GM18505 (cell line): ENCODE measurements at regions not wholly inside any gene's neighbourhood (a gene's known extent, or its start where the extent isn't known, plus 50 kb on each side); places are given as distances from the start of the nearest gene placed in this dataset.
"Not testable (repeated sequence)": the region's sequence is repeated elsewhere in the genome, so short reads cannot be mapped to it uniquely, and the experiment has no call there.

Experiments
- ATAC-seq: cut with Tn5 transposase; IDR thresholded peaks from one replicate; pipeline ENCODE4 v1.9.1; 2021; ENCODE audit not compliant: unreplicated experiment
- POLR2A ChIP-seq: IDR thresholded peaks from 4 replicates; pipeline ENCODE4 v1.6.1; 2011; ENCODE audit warnings: borderline replicate concordance; ENCODE audit not compliant: insufficient read depth, insufficient read length; ENCODE audit errors: extremely low read depth

DNA sequence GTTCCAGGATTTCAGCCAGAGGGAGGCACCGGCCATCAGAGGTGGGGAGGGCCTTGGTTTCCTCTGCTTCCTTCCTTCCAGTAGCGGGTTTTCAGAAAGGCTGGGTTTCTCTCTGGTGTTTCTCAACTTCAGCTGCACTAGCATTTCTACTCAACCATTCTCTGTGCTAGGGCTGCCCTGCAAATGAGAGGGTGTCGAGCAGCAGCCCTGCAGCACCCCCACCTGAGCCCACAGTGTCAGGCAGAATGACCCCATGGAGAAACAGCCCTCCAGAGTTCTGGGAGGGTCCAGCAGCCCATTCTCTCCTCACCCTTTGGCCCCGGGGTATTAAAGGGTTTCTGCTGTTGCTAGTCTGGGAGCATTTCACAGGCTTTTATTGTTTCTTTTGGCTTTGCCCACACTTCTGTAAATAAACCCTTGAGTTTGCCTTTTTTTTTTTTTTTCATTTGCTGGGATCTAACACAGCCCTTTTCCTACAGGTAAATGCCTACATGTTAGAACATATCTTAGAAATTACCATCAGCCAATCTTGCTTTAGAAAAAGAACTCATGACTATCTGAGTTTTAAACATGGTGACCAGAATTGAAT, 151.5 kb upstream of the VIPR2 start:
- no peak for TF ChIP-seq POLR2A
- no peak for ATAC-seq

- not testable (repeated sequence) for ATAC-seq
Observed at GRCh38 chr7:159286487-159286886, 141.8 kb upstream of the VIPR2 start.

DNA sequence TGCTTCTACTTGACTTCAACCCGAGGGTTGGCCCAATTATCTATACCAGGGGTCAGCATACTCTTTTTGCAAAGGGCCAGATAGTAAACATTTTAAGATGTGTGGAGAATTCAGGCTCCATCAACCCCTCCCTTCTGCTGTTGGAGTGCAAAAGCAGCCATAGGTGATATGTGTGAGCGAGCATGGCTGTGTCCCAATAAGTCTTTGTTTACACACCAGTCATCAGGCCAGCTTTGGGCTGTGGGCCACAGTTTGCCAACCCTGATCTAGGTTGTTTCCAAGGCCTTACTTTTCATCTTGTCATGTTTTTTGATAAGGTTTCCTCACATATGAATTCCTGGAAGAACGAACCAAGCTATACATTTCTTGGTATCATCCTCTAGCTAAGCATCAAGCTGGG, 136.9 kb upstream of the VIPR2 start:
- ATAC-seq = no peak
- no peak for TF ChIP-seq POLR2A

GRCh38 chr7:159280008-159280407, 135.3 kb upstream of the VIPR2 start:
- ATAC-seq = no peak

GRCh38 chr7:159272739-159273138, 128.1 kb upstream of the VIPR2 start:
- no peak for ATAC-seq
- no peak for TF ChIP-seq POLR2A

More at GRCh38 chr7:159280008-159280407, 135.3 kb upstream of the VIPR2 start:
- no peak for TF ChIP-seq POLR2A

GRCh38 chr7:159271781-159272180, 127.1 kb upstream of the VIPR2 start:
- TF ChIP-seq POLR2A = no peak
- ATAC-seq = no peak

GRCh38 chr7:159269745-159270144, 125.1 kb upstream of the VIPR2 start:
- TF ChIP-seq POLR2A = no peak
- ATAC-seq = no peak

DNA sequence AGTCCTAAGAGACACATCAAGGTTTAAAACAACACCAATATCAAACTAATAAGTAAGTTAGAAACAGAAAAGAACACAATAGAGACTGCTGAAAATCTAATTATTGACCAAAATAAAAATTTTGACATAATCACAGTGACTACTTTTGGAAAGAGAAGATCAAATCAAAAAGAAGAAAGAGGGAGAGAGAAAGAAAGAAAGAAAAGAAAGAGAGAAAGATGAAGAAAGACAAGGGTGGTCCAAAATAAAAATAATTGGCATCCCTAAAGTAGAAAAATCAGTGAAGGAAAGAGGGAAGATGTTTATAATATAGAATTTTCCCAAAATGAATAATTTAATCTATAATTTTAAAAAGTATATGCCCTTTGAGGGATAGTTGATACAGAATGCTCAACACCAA, 118.8 kb upstream of the VIPR2 start:
- ATAC-seq = no peak
- no peak for TF ChIP-seq POLR2A

DNA sequence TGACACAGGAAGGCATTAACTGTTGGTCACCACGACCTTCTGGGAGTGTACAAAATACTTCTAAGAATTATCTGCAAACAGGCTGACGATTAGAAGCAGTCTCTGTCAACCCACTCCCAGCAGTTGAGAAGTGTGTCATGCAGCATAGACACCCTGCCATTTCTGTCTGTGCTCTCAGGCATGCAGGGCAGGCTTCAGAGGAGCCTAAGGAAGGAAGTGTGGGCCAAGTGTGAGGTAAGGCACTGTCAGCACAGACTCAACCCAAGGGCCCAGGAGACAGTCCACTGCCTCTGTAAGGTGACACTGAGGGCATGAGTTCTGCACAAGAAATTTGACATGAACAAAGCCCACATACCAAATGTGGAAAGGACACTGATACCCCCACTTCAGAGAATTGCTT, 109.0 kb upstream of the VIPR2 start:
- ATAC-seq = no peak
- TF ChIP-seq POLR2A = no peak

DNA sequence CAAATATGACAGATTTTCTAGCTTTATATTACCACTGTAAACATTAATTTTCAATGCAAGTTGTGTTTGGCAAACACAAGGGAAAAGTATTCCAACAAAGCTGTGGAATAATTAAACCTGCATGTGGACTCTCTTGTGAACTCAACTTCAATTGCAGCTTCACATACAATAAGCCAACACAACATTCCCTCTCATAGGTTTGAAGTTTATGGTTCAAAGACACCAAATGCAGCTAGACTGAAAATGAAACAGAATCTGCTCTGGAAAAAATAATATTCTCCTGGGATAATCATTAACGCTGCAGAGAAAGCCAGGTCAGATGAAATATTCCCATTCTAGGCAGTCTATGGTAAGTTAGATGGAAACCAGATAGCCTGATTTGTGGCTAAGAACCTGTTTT, 105.8 kb upstream of the VIPR2 start:
- TF ChIP-seq POLR2A = no peak
- no peak for ATAC-seq

- ATAC-seq = no peak
- TF ChIP-seq POLR2A = no peak
Observed at GRCh38 chr7:159249671-159250070, 105.0 kb upstream of the VIPR2 start.

- no peak for ATAC-seq
- TF ChIP-seq POLR2A = no peak
Observed at GRCh38 chr7:159247910-159248309, 103.2 kb upstream of the VIPR2 start.

- no peak for TF ChIP-seq POLR2A
- ATAC-seq = no peak
Observed at GRCh38 chr7:159246702-159247480, 102.2 kb upstream of the VIPR2 start.

- no peak for TF ChIP-seq POLR2A
- ATAC-seq = no peak
Observed at GRCh38 chr7:159240962-159241361, 96.3 kb upstream of the VIPR2 start.
